Esophagus (tissue), 2 donors: ENCODE measurements at regions not wholly inside any gene's neighbourhood (a gene's known extent, or its start where the extent isn't known, plus 50 kb on each side); places are given as distances from the start of the nearest gene placed in this dataset.
"Not testable (repeated sequence)": the region's sequence is repeated elsewhere in the genome, so short reads cannot be mapped to it uniquely, and the experiment has no call there.

Source experiments
- H3K27ac ChIP-seq, 2 donors: one replicate each; pipeline ENCODE4 v1.5.1; 2013; ENCODE audit warnings: low read depth in 2 of 2, mild to moderate bottlenecking in 2 of 2, inconsistent platforms in 1 of 2, low read length in 1 of 2, moderate library complexity in 1 of 2
- H3K27me3 ChIP-seq, 2 donors: one replicate each; pipeline ENCODE4 v1.6.1; 2013; ENCODE audit warnings: low read length in 2 of 2, control low read depth in 1 of 2, mild to moderate bottlenecking in 1 of 2; ENCODE audit not compliant: insufficient read depth in 2 of 2, control insufficient read depth in 1 of 2
- H3K36me3 ChIP-seq, 2 donors: one replicate each; pipeline ENCODE4 v1.6.1; 2013; ENCODE audit warnings: low read length in 1 of 2; ENCODE audit not compliant: control insufficient read depth in 2 of 2, insufficient read depth in 2 of 2
- H3K4me1 ChIP-seq, 2 donors: one replicate each; pipeline ENCODE4 v1.6.1; 2013; ENCODE audit warnings: low read length in 1 of 2; ENCODE audit not compliant: control insufficient read depth in 2 of 2, insufficient read depth in 2 of 2
- H3K4me3 ChIP-seq, 2 donors: one replicate each; pipeline ENCODE4 v1.5.1; 2013; ENCODE audit warnings: low read length in 2 of 2, mild to moderate bottlenecking in 2 of 2, low read depth in 1 of 2, moderate library complexity in 1 of 2
- H3K9me3 ChIP-seq, 2 donors: one replicate each; pipeline ENCODE4 v1.6.1; 2013; ENCODE audit warnings: mild to moderate bottlenecking in 2 of 2, low read depth in 1 of 2, low read length in 1 of 2, moderate library complexity in 1 of 2; ENCODE audit not compliant: control insufficient read depth in 2 of 2, insufficient read depth in 1 of 2
- WGBS, 2 donors: extraction: QIAGEN DNeasy Blood & Tissue Kit; methylation state at CpG; one replicate each; pipeline ENCODE4 v1.1.7; 2013; 5-methylcytosine and 5-hydroxymethylcytosine counted together
- donor health status: healthy with polysubstance abuse.
- donor health status: Bipolar disorder and iron deficiency.

GRCh38 chr3:102904629-102905028 lies 469.8 kb downstream of the ZPLD1 start:
- Histone ChIP-seq H3K4me1 (no peaks in the 10 kb centered on the region), H3K27ac (no peak overlapping the region), H3K27me3 (no peaks in the 10 kb centered on the region), H3K4me3 (no peak overlapping the region), H3K36me3 (no peaks in the 10 kb centered on the region), H3K9me3 (no peaks in the 10 kb centered on the region)
- 89 to 92% methylated on average over 11 of the region's 11 CpGs for WGBS, 2 donors

- no peak overlapping the region for H3K4me3 ChIP-seq
- no peaks in the 10 kb centered on the region for H3K9me3 ChIP-seq
- 65 to 74% methylated on average over 2 of the region's 2 CpGs for WGBS, 2 donors
- no peaks in the 10 kb centered on the region for H3K27me3 ChIP-seq
- no peaks in the 10 kb centered on the region for H3K4me1 ChIP-seq
- no peaks in the 10 kb centered on the region for H3K36me3 ChIP-seq
- H3K27ac ChIP-seq, result no peak overlapping the region
Observed at GRCh38 chr3:102905811-102906210, 471.0 kb downstream of the ZPLD1 start.

GRCh38 chr3:102906818-102907217 lies 472.0 kb downstream of the ZPLD1 start:
- H3K27ac ChIP-seq, result no peak overlapping the region

GRCh38 chr3:102909904-102910303 lies 475.1 kb downstream of the ZPLD1 start:
- 34 to 48% methylated on average over 1 of the region's 1 CpG for WGBS, 2 donors
- Histone ChIP-seq H3K36me3 (no peaks in the 10 kb centered on the region), H3K9me3 (no peaks in the 10 kb centered on the region), H3K27ac (no peak overlapping the region), H3K4me1 (no peaks in the 10 kb centered on the region), H3K27me3 (no peaks in the 10 kb centered on the region), H3K4me3 (no peak overlapping the region)

More at GRCh38 chr3:102906818-102907217, 472.0 kb downstream of the ZPLD1 start:
- H3K4me1 ChIP-seq, result no peaks in the 10 kb centered on the region
- no peaks in the 10 kb centered on the region for H3K36me3 ChIP-seq
- H3K27me3 ChIP-seq, result no peaks in the 10 kb centered on the region
- no peak overlapping the region for H3K4me3 ChIP-seq
- WGBS, 2 donors, result 80 to 83% methylated on average over 1 of the region's 1 CpG
- no peaks in the 10 kb centered on the region for H3K9me3 ChIP-seq

GRCh38 chr3:102916532-102916931 lies 481.7 kb downstream of the ZPLD1 start:
- 42 to 49% methylated on average over 2 of the region's 2 CpGs for WGBS, 2 donors
- Histone ChIP-seq H3K27ac (no peak overlapping the region), H3K4me1 (no peaks in the 10 kb centered on the region)

DNA sequence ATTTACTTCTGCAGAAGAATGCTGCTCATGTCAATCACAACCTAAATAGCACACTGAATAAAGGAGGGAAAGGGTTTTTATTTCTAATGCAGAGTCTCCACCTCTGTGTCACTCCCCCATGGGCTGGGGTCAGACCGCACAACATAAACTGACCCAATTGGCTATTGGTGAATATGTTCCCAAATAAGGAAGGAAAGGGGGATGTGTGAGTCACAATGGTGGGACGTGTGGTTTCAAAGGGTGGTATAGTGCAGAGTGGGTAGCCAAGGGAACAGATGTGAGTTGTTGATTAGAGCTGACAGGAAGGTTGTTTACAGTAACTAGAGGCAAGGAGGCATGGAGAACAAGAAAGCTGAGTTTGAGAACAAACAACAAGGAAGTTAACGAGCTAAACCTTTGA lies 491.8 kb downstream of the ZPLD1 start:
- WGBS, 2 donors, result 68 to 73% methylated on average over 3 of the region's 3 CpGs
- Histone ChIP-seq H3K36me3 (no peaks in the 10 kb centered on the region), H3K27ac (no peak overlapping the region), H3K4me3 (no peak overlapping the region), H3K4me1 (no peaks in the 10 kb centered on the region), H3K27me3 (no peaks in the 10 kb centered on the region), H3K9me3 (no peaks in the 10 kb centered on the region)

More at GRCh38 chr3:102916532-102916931, 481.7 kb downstream of the ZPLD1 start:
- Histone ChIP-seq H3K9me3 (no peaks in the 10 kb centered on the region), H3K27me3 (no peaks in the 10 kb centered on the region), H3K4me3 (no peak overlapping the region), H3K36me3 (no peaks in the 10 kb centered on the region)

GRCh38 chr3:102933377-102933776 lies 498.6 kb downstream of the ZPLD1 start:
- 71 to 76% methylated on average over 2 of the region's 2 CpGs for WGBS, 2 donors
- Histone ChIP-seq H3K27ac (no peak overlapping the region), H3K27me3 (no peaks in the 10 kb centered on the region), H3K4me1 (no peaks in the 10 kb centered on the region), H3K36me3 (no peaks in the 10 kb centered on the region), H3K9me3 (no peaks in the 10 kb centered on the region), H3K4me3 (no peak overlapping the region)

- Histone ChIP-seq H3K4me1 (no peaks in the 10 kb centered on the region), H3K27ac (no peak overlapping the region), H3K4me3 (no peak overlapping the region), H3K9me3 (no peaks in the 10 kb centered on the region), H3K27me3 (no peaks in the 10 kb centered on the region), H3K36me3 (no peaks in the 10 kb centered on the region)
- 13 to 31% methylated on average over 2 of the region's 2 CpGs for WGBS, 2 donors
Observed at GRCh38 chr3:102936511-102937045, 501.8 kb downstream of the ZPLD1 start.

- H3K27ac ChIP-seq, result no peak overlapping the region
- H3K36me3 ChIP-seq, result no peaks in the 10 kb centered on the region
- 35 to 45% methylated on average over 1 of the region's 1 CpG for WGBS, 2 donors
- no peak overlapping the region for H3K4me3 ChIP-seq
- H3K9me3 ChIP-seq, result no peaks in the 10 kb centered on the region
- no peaks in the 10 kb centered on the region for H3K4me1 ChIP-seq
- no peaks in the 10 kb centered on the region for H3K27me3 ChIP-seq
Observed at GRCh38 chr3:102941786-102942185, 507.0 kb downstream of the ZPLD1 start.

DNA sequence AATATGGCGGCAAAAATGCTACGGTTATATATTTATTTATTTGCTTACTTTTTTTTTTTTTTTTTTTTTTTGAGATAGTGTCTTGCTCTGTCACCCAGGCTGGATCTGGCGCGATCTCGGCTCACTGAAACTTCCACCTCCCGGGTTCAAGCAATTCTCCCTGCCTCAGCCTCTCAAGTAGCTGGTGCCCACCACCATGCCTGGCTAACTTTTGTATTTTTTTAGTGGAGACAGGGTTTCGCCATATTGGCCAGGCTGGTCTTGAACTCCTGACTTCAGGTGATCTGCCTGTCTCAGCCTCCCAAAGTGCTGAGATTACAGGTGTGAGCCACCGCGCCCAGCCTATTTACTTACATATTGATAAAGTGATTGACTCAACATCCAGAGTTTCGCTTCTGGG lies 511.6 kb downstream of the ZPLD1 start:
- not testable (repeated sequence) for H3K4me1 ChIP-seq, H3K27me3 ChIP-seq, H3K36me3 ChIP-seq, H3K27ac ChIP-seq, H3K9me3 ChIP-seq, H3K4me3 ChIP-seq
- 93 to 94% methylated on average over 10 of the region's 10 CpGs for WGBS, 2 donors
